ENCODE measurements at regions not wholly inside any gene's neighbourhood (a gene's known extent, or its start where the extent isn't known, plus 50 kb on each side); places are given as distances from the start of the nearest gene placed in this dataset.

GRCh38 chr5:56309262-56309826, 76.2 kb upstream of the ANKRD55 start:
- H3K36me3 ChIP-seq: no peaks in the 10 kb centered on the region
- no peak for TF ChIP-seq CTCF (IDR thresholded peaks at IDR 0.05; ENCODE audit: low read depth, low read length)
- DNase-seq (ENCODE audit: low read depth in 1 of 2, low spot score in 1 of 2): peak in 1 of 2 donors; percentile 56
- H3K4me3 ChIP-seq: no peak overlapping the region
- H3K27me3 ChIP-seq: no peaks in the 10 kb centered on the region
- no peak overlapping the region for H3K27ac ChIP-seq
- no peaks in the 10 kb centered on the region for H3K9me3 ChIP-seq (ENCODE audit: low read depth)
- H3K4me1 ChIP-seq (ENCODE audit: low read depth): peaks cover 11% of the 10 kb centered on the region

- no peak for TF ChIP-seq CTCF (IDR thresholded peaks at IDR 0.05; ENCODE audit: low read depth, low read length)
- H3K27me3 ChIP-seq: no peaks in the 10 kb centered on the region
- peaks cover 11% of the 10 kb centered on the region for H3K4me1 ChIP-seq (ENCODE audit: low read depth)
- H3K4me3 ChIP-seq: no peak overlapping the region
- no peaks in the 10 kb centered on the region for H3K36me3 ChIP-seq
- H3K27ac ChIP-seq: no peak overlapping the region
- H3K9me3 ChIP-seq (ENCODE audit: low read depth): no peaks in the 10 kb centered on the region
- peak in 1 of 2 donors; percentile 37 for DNase-seq (ENCODE audit: low read depth in 1 of 2, low spot score in 1 of 2)
Measured at GRCh38 chr5:56307714-56308333, 74.7 kb upstream of the ANKRD55 start.

DNA sequence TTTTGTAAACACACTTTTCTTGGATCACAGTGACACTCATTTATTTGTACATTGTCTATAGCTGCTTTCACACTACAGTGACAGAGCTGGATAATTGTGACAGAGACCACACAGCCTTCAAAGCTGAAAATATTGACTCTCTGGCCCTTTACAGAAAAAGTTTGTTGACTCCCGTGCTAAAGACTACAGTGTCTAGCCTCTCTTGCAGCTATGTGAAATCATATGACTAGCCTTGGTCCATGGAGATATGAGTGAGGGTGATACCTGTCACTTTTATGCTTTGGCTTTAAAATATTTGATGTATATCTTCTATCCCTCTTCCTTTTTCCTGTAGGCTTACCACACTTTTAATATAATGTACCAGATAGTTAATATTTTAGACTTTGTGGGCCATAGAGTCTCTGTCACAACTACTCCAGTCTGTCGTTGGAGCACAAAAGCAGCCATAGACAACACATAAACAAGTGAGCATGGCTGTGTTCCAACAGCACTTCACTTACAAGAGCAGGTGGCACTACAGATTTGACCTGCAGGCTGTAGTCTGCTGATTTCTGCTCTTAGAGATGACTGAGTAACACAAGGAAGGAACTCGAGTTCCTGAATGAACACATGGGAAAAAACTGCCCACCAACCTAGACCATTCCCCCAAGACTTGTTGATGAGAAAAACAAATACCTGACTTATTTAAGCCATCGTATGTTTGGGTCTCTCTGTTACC, 73.5 kb upstream of the ANKRD55 start:
- no peaks in the 10 kb centered on the region for H3K36me3 ChIP-seq
- no peak overlapping the region for H3K27ac ChIP-seq
- peaks cover 11% of the 10 kb centered on the region for H3K4me1 ChIP-seq (ENCODE audit: low read depth)
- DNase-seq (ENCODE audit: low read depth in 1 of 2, low spot score in 1 of 2): no peak
- H3K4me3 ChIP-seq: no peak overlapping the region
- TF ChIP-seq CTCF (IDR thresholded peaks at IDR 0.05; ENCODE audit: low read depth, low read length): no peak
- H3K9me3 ChIP-seq (ENCODE audit: low read depth): no peaks in the 10 kb centered on the region
- no peaks in the 10 kb centered on the region for H3K27me3 ChIP-seq

DNA sequence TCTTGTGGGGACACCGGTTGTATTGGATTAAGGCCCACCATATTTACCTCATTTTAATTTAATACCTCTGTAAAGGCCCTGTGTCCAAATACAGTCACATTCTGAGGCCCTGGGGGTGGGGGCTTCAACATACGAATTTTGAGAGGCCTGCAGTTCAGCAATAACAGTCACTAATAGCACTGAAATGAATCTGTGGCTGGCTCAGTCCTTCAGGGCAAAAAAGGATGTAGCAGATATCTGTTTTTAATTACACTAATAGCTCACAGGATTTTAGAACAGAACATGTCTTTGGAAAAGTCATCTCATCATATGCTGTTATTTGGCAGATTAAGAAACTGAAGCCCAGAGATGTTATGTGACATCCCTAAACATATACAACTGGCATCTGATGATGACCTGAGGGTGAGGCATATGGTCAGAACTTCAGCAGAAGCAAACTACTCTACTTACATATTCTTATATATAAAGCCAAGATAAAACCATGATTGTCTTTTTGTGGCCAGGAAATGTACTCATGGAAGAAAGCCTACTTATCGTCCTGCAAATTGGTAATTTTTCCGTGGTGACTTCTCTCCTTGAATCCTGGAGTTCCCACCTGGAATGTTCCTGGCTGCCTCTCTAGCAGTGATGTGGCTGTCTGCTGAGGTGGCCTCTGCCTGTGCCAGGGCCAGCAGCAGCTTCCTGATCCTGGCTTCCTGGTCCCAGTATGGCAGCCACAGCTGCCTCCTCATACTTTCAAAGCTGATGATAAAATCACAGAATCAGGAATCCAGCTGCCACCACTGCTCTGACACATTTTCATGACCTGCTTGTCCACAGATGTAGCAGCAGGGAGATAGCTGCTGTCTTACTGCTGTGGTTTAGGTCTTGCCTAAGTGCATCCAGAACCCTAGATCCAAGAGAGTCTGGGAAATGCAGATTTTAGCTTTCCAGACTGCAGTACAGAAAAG, 72.1 kb upstream of the ANKRD55 start:
- Histone ChIP-seq H3K4me1 (ENCODE audit: low read depth) (no peaks in the 10 kb centered on the region), H3K9me3 (ENCODE audit: low read depth) (no peaks in the 10 kb centered on the region), H3K36me3 (no peaks in the 10 kb centered on the region), H3K27me3 (no peaks in the 10 kb centered on the region), H3K4me3 (no peak overlapping the region), H3K27ac (no peak overlapping the region)
- no peak for TF ChIP-seq CTCF (IDR thresholded peaks at IDR 0.05; ENCODE audit: low read depth, low read length)
- no peak for DNase-seq (ENCODE audit: low read depth in 1 of 2, low spot score in 1 of 2)

DNA sequence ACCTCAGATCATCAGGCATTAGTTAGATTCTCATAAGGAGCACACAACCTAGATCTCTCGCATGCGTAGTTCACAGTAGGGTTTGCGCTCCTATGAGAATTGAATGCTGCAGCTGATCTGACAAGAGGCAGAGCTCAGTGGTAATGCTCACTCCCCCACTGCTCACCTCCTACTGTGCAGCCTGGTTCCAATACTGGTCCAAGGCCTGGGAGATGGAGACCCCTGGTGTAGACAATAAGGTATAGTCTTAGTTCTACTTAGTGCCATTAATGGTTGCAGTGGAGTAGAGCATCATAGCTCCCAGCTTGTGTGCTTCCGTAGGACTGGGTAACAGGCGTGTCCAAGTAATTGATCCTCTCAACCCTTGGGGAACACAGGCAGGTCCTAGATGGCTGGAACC, 70.4 kb upstream of the ANKRD55 start:
- no peak overlapping the region for H3K4me3 ChIP-seq
- H3K4me1 ChIP-seq (ENCODE audit: low read depth): no peaks in the 10 kb centered on the region
- TF ChIP-seq CTCF (IDR thresholded peaks at IDR 0.05; ENCODE audit: low read depth, low read length): no peak
- no peaks in the 10 kb centered on the region for H3K9me3 ChIP-seq (ENCODE audit: low read depth)
- H3K27ac ChIP-seq: no peak overlapping the region
- H3K27me3 ChIP-seq: no peaks in the 10 kb centered on the region
- no peaks in the 10 kb centered on the region for H3K36me3 ChIP-seq
- no peak for DNase-seq (ENCODE audit: low read depth in 1 of 2, low spot score in 1 of 2)
